IPS-18c (cell line): ENCODE measurements at regions not wholly inside any gene's neighbourhood (a gene's known extent, or its start where the extent isn't known, plus 50 kb on each side); places are given as distances from the start of the nearest gene placed in this dataset.

Experiments used
- H3K4me3 ChIP-seq: 2 replicates; pipeline ENCODE4 v1.7.0; 2013; ENCODE audit warnings: low read depth, mild to moderate bottlenecking, low read length, moderate library complexity; ENCODE audit not compliant: insufficient read depth
- H3K9me3 ChIP-seq: one replicate; pipeline ENCODE4 v1.6.1; 2013; ENCODE audit warnings: mild to moderate bottlenecking, low read length, moderate library complexity; ENCODE audit not compliant: control insufficient read depth, insufficient read depth

GRCh38 chr14:103204852-103205540 is 81.7 kb downstream of the TNFAIP2 start:
- no peak overlapping the region for H3K4me3 ChIP-seq
- H3K9me3 ChIP-seq, result peaks cover 24% of the 10 kb centered on the region

GRCh38 chr14:103205541-103205906 is 82.3 kb downstream of the TNFAIP2 start:
- Histone ChIP-seq H3K9me3 (peaks cover 24% of the 10 kb centered on the region), H3K4me3 (no peak overlapping the region)

GRCh38 chr14:103206023-103206481 is 82.8 kb downstream of the TNFAIP2 start:
- Histone ChIP-seq H3K9me3 (peaks cover 24% of the 10 kb centered on the region), H3K4me3 (no peak overlapping the region)

DNA sequence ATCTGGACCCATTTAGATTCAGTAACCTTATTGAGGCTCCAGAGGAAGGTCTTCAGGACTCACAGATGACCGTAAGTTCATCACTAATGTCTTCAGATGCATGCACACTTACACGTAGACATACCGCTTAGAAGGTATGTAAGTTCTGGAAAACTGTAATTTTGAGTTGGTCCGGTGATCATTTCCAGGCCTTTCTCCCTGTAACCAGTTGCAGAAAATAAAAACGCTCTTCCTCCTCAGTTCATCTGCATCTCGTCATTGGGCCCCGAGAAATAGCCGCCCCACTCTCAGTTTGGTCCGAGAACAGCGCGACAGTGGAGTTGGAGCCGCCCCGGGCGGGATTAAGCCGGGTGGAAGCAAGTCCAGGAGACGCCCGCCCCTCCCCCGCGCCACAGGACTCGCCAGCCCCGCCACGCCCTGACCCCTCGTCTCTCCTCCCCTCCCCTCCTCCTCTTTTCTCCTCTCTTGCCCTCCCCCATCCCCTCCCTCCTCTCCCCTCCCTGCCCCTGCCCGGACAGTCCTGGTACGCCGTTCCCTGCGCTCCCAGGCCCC is 83.7 kb downstream of the TNFAIP2 start:
- Histone ChIP-seq H3K4me3 (peak overlapping the region; percentile 66), H3K9me3 (peaks cover 22% of the 10 kb centered on the region)

GRCh38 chr14:103207388-103208072 is 84.3 kb downstream of the TNFAIP2 start:
- Histone ChIP-seq H3K4me3 (peak overlapping the region; percentile 66), H3K9me3 (peaks cover 22% of the 10 kb centered on the region)

GRCh38 chr14:103209054-103209453 is 85.8 kb downstream of the TNFAIP2 start:
- Histone ChIP-seq H3K9me3 (peaks cover 16% of the 10 kb centered on the region), H3K4me3 (no peak overlapping the region)

DNA sequence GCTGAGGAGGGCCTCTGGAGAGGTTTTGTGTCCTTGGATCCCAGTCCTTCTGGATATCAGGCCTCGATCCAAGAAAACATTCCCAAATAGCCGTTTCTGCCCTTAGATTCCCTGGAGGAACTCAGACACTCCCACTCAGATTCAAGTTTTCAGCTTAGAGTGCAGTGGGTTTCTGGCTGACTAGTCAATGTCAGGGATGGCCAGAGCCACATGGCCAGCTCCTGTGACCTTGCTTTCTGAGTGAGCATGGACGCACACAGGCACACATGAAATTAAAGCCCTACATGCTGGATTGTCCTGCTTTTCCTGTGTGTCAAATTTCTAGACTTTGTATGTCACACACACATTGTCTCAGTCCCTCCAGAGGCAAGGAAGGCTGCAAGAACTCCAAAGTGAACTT is 86.2 kb downstream of the TNFAIP2 start:
- H3K4me3 ChIP-seq, result no peak overlapping the region
- H3K9me3 ChIP-seq, result peaks cover 11% of the 10 kb centered on the region

DNA sequence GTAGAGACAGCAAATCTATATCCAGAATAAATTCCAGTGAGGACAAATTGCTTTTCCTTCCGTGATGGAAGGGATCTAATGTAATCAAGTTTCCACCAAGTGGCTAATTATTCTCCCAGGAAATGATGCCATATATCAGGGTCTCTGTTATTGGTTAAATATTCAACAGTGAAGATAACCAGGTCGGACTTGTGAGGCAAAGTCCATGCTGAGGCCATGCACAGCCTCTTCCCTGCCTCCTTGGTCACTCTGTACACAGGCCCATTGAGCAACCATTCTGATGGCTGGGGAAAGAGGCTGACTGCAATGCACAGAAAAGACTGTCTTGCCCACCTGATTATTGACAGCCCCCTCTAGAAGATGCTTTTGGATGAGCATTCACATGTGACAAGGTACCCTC is 90.1 kb downstream of the TNFAIP2 start:
- H3K4me3 ChIP-seq, result no peak overlapping the region

DNA sequence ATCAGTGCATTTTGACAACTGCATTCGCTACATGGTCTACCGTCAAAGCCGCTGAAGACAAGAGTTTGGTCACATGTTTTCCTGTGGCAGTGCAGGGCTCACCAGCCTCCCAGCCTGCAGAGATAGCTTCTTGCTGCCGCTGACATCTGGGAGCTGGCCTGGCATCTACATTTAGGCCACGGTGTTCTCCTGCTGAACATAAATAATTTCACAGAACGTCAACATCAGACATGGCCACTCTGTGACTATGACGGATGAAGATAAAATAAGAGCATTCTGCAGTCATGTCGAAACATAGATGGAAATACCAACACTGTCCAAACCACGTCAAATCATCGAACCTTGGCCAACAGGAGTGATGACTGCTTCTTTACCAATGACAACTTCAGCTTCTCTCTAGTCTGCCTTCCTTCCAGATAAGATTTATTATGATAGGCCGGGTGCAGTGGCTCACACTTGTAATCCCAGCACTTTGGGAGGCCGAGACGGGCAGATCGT is 91.2 kb downstream of the TNFAIP2 start:
- Histone ChIP-seq H3K9me3 (no peaks in the 10 kb centered on the region), H3K4me3 (no peak overlapping the region)

More for the DNA sequence above, 90.1 kb downstream of the TNFAIP2 start:
- no peaks in the 10 kb centered on the region for H3K9me3 ChIP-seq

DNA sequence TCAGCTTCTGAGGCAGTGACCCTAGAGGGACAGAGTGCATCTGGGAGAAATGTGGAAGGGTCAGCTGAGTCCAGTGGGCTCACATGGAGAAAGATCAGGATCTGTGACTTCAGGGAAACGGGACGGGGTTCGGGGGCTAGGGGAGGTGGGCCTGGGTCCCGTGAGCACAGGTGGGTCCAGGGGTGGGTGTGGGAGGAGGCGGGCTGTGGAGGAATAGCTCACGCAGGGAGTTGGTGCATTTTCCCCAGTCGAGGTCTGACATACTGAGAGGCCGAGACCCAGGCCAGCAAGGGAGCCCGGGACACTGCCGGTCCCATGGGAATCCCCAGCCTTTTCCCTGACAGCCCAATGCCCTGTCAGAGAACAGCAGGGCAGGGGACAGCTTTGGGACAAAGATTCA is 93.1 kb downstream of the TNFAIP2 start:
- H3K4me3 ChIP-seq, result no peak overlapping the region
- H3K9me3 ChIP-seq, result peaks cover 2% of the 10 kb centered on the region

GRCh38 chr14:103216857-103217256 is 93.6 kb downstream of the TNFAIP2 start:
- H3K9me3 ChIP-seq, result peaks cover 2% of the 10 kb centered on the region
- no peak overlapping the region for H3K4me3 ChIP-seq

DNA sequence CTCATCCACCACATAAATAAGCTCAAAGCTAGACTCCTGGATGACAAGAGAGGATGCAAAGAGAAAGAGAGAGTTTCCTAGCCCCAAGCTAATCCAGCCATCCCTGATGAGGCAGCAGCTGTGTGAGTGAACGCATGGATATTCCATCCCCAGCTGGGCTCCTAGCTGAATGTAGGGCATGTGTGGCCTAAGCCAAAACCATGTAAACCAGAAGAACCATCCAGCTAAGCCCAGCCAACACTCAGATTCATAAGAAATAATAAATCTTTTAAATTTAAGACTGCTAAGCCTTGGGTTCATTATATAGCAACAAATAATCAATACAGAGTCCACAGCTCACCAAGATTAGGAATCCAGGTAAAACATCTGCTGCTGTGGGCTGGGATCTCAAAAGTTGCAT is 94.3 kb downstream of the TNFAIP2 start:
- H3K9me3 ChIP-seq, result peaks cover 2% of the 10 kb centered on the region
- H3K4me3 ChIP-seq, result no peak overlapping the region

- H3K9me3 ChIP-seq, result peaks cover 2% of the 10 kb centered on the region
- peak overlapping the region; percentile 47 for H3K4me3 ChIP-seq
Observed at GRCh38 chr14:103220134-103220981, 97.1 kb downstream of the TNFAIP2 start.

DNA sequence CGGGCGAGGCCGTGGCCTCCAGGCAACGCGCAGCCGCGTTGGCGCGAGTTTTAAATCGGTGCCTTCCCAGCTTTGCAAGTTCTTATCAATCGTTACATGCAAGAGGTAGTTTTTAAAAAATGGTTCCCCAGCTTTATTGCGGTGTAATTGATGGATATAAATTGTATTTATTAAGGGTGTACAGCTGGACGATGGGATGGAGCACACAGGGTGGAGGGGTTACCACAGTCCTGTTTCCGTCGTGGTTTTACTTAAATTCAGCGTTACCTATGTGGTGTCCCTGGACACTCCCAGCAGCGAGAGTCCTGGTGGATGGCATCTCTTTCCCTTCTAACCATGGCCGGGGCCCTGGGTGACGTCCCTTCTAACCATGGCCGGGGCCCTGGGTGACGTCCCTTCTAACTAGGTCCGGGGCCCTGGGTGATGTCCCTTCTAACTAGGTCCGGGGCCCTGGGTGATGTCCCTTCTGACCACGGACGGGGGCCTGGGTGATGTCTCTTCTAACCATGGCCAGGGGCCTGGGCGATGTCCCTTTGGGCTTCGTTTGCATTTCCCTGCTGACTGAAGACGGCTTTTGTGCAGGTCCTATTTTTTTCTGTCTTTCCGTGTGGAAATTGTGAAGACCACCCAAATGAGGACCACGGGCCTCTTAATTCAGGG is 97.9 kb downstream of the TNFAIP2 start:
- peak overlapping the region; percentile 47 for H3K4me3 ChIP-seq

DNA sequence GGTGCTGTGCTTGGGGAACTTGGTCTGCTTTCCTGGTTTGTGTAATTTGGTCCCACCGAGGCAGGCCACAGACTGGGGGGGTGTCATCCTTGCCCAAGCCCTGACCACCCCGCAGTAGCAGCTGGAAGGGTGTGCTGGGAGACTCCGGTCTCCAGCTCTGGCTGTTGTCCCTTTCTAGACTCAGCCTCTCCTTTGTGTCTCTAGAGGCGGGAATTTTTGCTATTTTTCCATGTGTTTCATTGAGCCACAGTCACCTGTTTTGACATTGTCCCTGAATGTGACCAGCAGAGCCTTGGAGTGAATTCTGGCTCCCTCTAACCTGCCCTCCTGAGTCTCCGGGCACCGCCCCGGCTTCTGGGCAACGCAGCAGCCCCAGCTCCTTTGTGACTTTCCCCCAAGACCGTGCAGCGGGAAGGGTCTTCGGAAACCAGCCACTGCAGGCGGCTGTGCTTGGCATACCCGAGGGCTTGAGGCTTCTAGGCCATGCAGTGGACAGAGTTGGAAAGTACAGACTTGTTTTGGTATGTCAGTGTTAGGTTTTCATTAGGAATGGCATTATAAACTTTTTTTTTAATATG is 98.6 kb downstream of the TNFAIP2 start:
- no peak overlapping the region for H3K4me3 ChIP-seq
- peaks cover 2% of the 10 kb centered on the region for H3K9me3 ChIP-seq

More for the DNA sequence above, 97.9 kb downstream of the TNFAIP2 start:
- H3K9me3 ChIP-seq, result peaks cover 2% of the 10 kb centered on the region

DNA sequence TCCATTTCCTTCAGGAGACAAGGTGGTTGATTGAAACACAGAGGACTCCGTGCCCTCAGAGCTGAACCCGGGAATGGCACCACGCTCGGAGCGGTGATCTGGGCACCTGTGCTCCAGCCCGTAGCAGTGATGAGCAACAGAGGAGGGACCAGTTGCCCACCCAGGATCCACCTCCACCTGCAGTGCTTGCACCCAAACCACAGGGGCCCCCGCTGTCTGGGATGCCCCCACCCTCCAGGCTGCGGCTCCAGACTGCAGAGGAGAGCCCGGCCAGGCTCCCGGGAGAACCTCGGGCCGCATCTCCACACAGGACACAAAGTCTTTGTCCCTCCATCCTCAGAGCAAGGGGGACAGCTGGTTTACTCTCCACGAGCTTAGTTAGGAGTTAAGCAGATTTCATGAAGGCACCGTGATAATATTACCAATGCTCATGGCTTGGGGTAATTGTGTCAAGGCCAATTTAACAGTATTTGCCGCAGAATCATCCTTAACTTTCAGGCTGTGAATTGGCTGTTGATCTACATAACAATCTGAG is 100.6 kb downstream of the TNFAIP2 start:
- Histone ChIP-seq H3K4me3 (no peak overlapping the region), H3K9me3 (peaks cover 4% of the 10 kb centered on the region)
